ENCODE measurements at regions not wholly inside any gene's neighbourhood (a gene's known extent, or its start where the extent isn't known, plus 50 kb on each side); places are given as distances from the start of the nearest gene placed in this dataset.

DNA sequence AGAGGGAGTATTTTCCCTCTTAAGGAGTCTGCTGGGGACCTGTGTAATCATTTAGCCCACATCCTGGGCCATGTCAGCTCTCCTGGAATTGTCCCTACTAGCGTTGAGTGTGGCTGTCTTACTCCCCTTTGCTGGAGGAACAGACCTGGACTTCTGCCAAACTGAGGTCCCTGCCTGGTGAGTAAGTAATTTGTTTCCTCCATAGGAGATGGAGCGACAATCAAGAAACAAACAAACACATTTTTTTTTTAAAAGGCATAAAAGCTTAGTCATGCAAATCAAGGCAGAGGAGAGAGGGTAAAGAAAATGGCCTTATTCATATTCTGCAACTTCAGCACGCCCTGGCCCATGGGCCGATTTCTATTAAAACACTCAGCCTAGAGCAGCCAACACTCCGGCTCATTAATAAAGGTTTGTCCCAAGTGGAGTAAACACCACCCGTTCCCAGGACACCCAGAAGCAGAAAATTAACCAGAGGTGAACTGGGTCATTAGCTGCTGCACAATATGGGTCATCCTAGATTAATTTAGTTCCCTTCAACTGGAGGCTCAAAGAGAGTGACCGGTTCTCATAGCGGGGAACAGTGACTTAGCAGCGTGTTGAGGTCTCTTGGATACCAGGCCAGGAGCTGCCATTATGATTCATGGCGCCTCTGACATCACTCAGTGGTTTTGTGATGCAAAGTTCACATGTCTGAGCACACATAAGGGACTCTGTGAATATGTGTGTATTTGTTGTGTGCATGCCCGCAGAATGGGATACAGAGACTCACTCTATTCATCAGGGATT, 165.0 kb upstream of the SULF2 start:
- Histone ChIP-seq H3K36me3 (ENCODE audit: insufficient read depth, low read length, poor library complexity, severe bottlenecking) (no peaks in the 10 kb centered on the region), H3K4me3 (ENCODE audit: low read depth, low read length, poor library complexity, severe bottlenecking) (no peak overlapping the region), H3K4me1 (ENCODE audit: insufficient read depth, low read length, poor library complexity, severe bottlenecking) (peaks cover 8% of the 10 kb centered on the region), H3K9me3 (ENCODE audit: low read depth, low read length, poor library complexity, severe bottlenecking) (no peaks in the 10 kb centered on the region), H3K27me3 (replicated peaks; ENCODE audit: insufficient read depth, low read depth, low read length, poor library complexity) (no peaks in the 10 kb centered on the region), H3K27ac (ENCODE audit: low read depth, low read length, poor library complexity, severe bottlenecking) (no peak overlapping the region)
- intact Hi-C loops (cut with micrococcal nuclease; ENCODE audit: unreplicated experiment): no loop called here
- no peak for TF ChIP-seq EZH2 (IDR thresholded peaks at IDR 0.05; ENCODE audit: borderline replicate concordance, low read depth, low read length, poor library complexity, severe bottlenecking)
- TF ChIP-seq, protein P1, sequence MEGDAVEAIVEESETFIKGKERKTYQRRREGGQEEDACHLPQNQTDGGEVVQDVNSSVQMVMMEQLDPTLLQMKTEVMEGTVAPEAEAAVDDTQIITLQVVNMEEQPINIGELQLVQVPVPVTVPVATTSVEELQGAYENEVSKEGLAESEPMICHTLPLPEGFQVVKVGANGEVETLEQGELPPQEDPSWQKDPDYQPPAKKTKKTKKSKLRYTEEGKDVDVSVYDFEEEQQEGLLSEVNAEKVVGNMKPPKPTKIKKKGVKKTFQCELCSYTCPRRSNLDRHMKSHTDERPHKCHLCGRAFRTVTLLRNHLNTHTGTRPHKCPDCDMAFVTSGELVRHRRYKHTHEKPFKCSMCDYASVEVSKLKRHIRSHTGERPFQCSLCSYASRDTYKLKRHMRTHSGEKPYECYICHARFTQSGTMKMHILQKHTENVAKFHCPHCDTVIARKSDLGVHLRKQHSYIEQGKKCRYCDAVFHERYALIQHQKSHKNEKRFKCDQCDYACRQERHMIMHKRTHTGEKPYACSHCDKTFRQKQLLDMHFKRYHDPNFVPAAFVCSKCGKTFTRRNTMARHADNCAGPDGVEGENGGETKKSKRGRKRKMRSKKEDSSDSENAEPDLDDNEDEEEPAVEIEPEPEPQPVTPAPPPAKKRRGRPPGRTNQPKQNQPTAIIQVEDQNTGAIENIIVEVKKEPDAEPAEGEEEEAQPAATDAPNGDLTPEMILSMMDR (conservative IDR thresholded peaks at IDR 0.05; ENCODE audit: low read depth, low read length): no peak
- no TSS peak for BruUV-seq (replicated peaks)
- peak; percentile 63 for DNase-seq (ENCODE audit: low spot score)
- CTCF ChIA-PET: interaction anchor here (0.6 to 0.7 kb wide), 2 partner anchors 138 to 164 kb away, joined by 4 to 11 read pairs; no protein-coding TSS in a partner anchor
- POLR2A ChIA-PET (ENCODE audit: low non-redundant PET): no interaction called here

DNA sequence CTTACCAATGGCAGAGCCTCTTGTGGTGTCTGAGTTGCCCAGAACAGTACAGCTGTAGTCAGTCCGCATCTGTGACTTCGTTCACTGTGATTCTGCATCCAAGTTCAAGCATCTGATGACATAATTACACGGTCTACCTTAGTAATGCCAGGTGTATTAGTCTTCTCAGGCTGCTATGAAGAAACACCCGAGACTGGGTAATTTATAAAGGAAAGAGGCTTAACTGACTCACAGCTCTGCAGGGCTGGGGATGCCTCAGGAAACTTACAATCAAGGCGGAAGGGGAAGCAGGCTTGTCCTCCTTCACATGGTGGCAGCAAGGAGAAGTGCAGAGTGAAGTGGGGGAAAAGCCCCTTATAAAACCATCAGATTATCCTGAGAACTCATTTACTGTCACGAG, 163.9 kb upstream of the SULF2 start:
- Histone ChIP-seq H3K9me3 (ENCODE audit: low read depth, low read length, poor library complexity, severe bottlenecking) (no peaks in the 10 kb centered on the region), H3K4me3 (ENCODE audit: low read depth, low read length, poor library complexity, severe bottlenecking) (no peak overlapping the region), H3K27ac (ENCODE audit: low read depth, low read length, poor library complexity, severe bottlenecking) (no peak overlapping the region), H3K27me3 (replicated peaks; ENCODE audit: insufficient read depth, low read depth, low read length, poor library complexity) (no peaks in the 10 kb centered on the region), H3K36me3 (ENCODE audit: insufficient read depth, low read length, poor library complexity, severe bottlenecking) (no peaks in the 10 kb centered on the region), H3K4me1 (ENCODE audit: insufficient read depth, low read length, poor library complexity, severe bottlenecking) (peaks cover 8% of the 10 kb centered on the region)
- no TSS peak for BruUV-seq (replicated peaks)
- intact Hi-C loops (cut with micrococcal nuclease; ENCODE audit: unreplicated experiment): no loop called here
- ChIA-PET CTCF (interaction anchor here (0.7 kb wide), 1 partner anchor 163 kb away, joined by 4 read pairs; no protein-coding TSS in a partner anchor), POLR2A (ENCODE audit: low non-redundant PET) (no interaction called here)
- TF ChIP-seq, protein P1 (conservative IDR thresholded peaks at IDR 0.05; ENCODE audit: low read depth, low read length): no peak
- TF ChIP-seq EZH2 (IDR thresholded peaks at IDR 0.05; ENCODE audit: borderline replicate concordance, low read depth, low read length, poor library complexity, severe bottlenecking): no peak
- DNase-seq (ENCODE audit: low spot score): no peak

DNA sequence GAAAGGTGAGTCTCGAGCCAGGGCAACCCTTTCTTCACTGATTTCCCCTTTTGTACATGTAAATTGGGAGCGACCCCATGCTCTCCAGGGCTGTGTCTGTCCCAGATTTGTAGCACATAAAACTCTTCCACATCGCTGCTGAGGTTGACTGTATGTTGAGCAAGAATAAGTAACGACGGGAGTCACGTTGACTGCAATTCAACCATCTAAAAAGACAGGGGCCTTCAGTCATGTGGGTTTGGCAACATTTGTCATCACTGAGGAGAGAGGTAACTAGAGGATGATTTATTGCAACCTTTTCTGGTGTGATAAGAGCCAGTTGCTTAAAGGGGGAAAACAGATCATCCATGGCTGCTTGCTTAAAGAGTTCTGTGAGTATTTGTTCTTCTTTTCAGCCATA, 159.4 kb upstream of the SULF2 start:
- intact Hi-C loops (cut with micrococcal nuclease; ENCODE audit: unreplicated experiment): no loop called here
- H3K4me3 ChIP-seq (ENCODE audit: low read depth, low read length, poor library complexity, severe bottlenecking): no peak overlapping the region
- no TSS peak for BruUV-seq (replicated peaks)
- H3K4me1 ChIP-seq (ENCODE audit: insufficient read depth, low read length, poor library complexity, severe bottlenecking): peaks cover 2% of the 10 kb centered on the region
- H3K9me3 ChIP-seq (ENCODE audit: low read depth, low read length, poor library complexity, severe bottlenecking): no peaks in the 10 kb centered on the region
- ChIA-PET CTCF (no interaction called here), POLR2A (ENCODE audit: low non-redundant PET) (no interaction called here)
- no peak overlapping the region for H3K27ac ChIP-seq (ENCODE audit: low read depth, low read length, poor library complexity, severe bottlenecking)
- no peak for DNase-seq (ENCODE audit: low spot score)
- TF ChIP-seq EZH2 (IDR thresholded peaks at IDR 0.05; ENCODE audit: borderline replicate concordance, low read depth, low read length, poor library complexity, severe bottlenecking): no peak
- TF ChIP-seq, protein P1 (conservative IDR thresholded peaks at IDR 0.05; ENCODE audit: low read depth, low read length): no peak
- H3K36me3 ChIP-seq (ENCODE audit: insufficient read depth, low read length, poor library complexity, severe bottlenecking): no peaks in the 10 kb centered on the region
- peaks cover 3% of the 10 kb centered on the region for H3K27me3 ChIP-seq (replicated peaks; ENCODE audit: insufficient read depth, low read depth, low read length, poor library complexity)

Data from A673 (cell line).